WTC11 (cell line): ENCODE measurements at regions not wholly inside any gene's neighbourhood (a gene's known extent, or its start where the extent isn't known, plus 50 kb on each side); places are given as distances from the start of the nearest gene placed in this dataset.
"Not testable (repeated sequence)": the region's sequence is repeated elsewhere in the genome, so short reads cannot be mapped to it uniquely, and the experiment has no call there.

Source experiments
- SP1 ChIP-seq: sonication (generic); formaldehyde crosslinking; conservative IDR thresholded peaks from 2 replicates; pipeline ENCODE4 v1.8.1; 2022; ENCODE audit warnings: missing genetic modification reagents
- ZNF671 ChIP-seq: fragments of 250-450 bp; sonication (Bioruptor Pico); IDR thresholded peaks from 2 replicates; pipeline ENCODE4 v1.8.0; 2021; ENCODE audit warnings: mild to moderate bottlenecking

GRCh38 chr1:195648875-195649274, 959.4 kb downstream of the KCNT2 start:
- not testable (repeated sequence) for TF ChIP-seq ZNF671; SP1 (CRISPR knock-in tag)
